SJCRH30 (cell line): ENCODE measurements at regions not wholly inside any gene's neighbourhood (a gene's known extent, or its start where the extent isn't known, plus 50 kb on each side); places are given as distances from the start of the nearest gene placed in this dataset.

Source experiments
- DNase-seq, 2 experiments: peaks; one replicate each; pipeline ENCODE4 v3.0.0-alpha.2; 2015 to 2020
- H3K27ac ChIP-seq: fragments of 250-450 bp; sonication (Bioruptor Pico); 2 replicates; pipeline ENCODE4 v1.5.1; 2020; ENCODE audit warnings: mild to moderate bottlenecking, moderate library complexity
- H3K27me3 ChIP-seq: fragments of 250-450 bp; sonication (Bioruptor Pico); 2 replicates; pipeline ENCODE4 v1.5.1; 2020; ENCODE audit warnings: mild to moderate bottlenecking, moderate library complexity
- H3K36me3 ChIP-seq: fragments of 250-450 bp; sonication (Bioruptor Pico); 2 replicates; pipeline ENCODE4 v1.5.1; 2020; ENCODE audit warnings: mild to moderate bottlenecking, moderate library complexity
- H3K4me1 ChIP-seq: fragments of 250-450 bp; sonication (Bioruptor Pico); 2 replicates; pipeline ENCODE4 v1.5.1; 2020; ENCODE audit warnings: mild to moderate bottlenecking, moderate library complexity
- H3K4me3 ChIP-seq: fragments of 250-450 bp; sonication (Bioruptor Pico); 2 replicates; pipeline ENCODE4 v1.5.1; 2020; ENCODE audit warnings: mild to moderate bottlenecking, moderate library complexity
- H3K9me3 ChIP-seq: fragments of 250-450 bp; sonication (Bioruptor Pico); replicated peaks from 2 replicates; pipeline ENCODE4 v1.5.1; 2020; ENCODE audit warnings: mild to moderate bottlenecking, moderate library complexity

GRCh38 chr6:113076116-113076515 lies 729.0 kb downstream of the RFPL4B start:
- Histone ChIP-seq H3K27me3 (no peaks in the 10 kb centered on the region), H3K4me3 (no peak overlapping the region), H3K36me3 (no peaks in the 10 kb centered on the region), H3K4me1 (peaks cover 20% of the 10 kb centered on the region), H3K9me3 (0 out of 2 replicates have a peak, but pooled peaks cover 5% of the 10 kb centered on the region), H3K27ac (no peak overlapping the region)
- DNase-seq, result no peak

- Histone ChIP-seq H3K9me3 (0 out of 2 replicates have a peak, but pooled peaks cover 5% of the 10 kb centered on the region), H3K27me3 (no peaks in the 10 kb centered on the region), H3K4me1 (peaks cover 20% of the 10 kb centered on the region), H3K36me3 (no peaks in the 10 kb centered on the region), H3K27ac (no peak overlapping the region), H3K4me3 (no peak overlapping the region)
- DNase-seq, result no peak
Measured at GRCh38 chr6:113076816-113077215, 729.7 kb downstream of the RFPL4B start.

- no peaks in the 10 kb centered on the region for H3K36me3 ChIP-seq
- no peak overlapping the region for H3K4me3 ChIP-seq
- no peaks in the 10 kb centered on the region for H3K27me3 ChIP-seq
- DNase-seq, result no peak
- peaks cover 25% of the 10 kb centered on the region for H3K4me1 ChIP-seq
- no peak overlapping the region for H3K27ac ChIP-seq
- H3K9me3 ChIP-seq, result 0 out of 2 replicates have a peak, but pooled peaks cover 5% of the 10 kb centered on the region
Measured at GRCh38 chr6:113077794-113078193, 730.7 kb downstream of the RFPL4B start.

GRCh38 chr6:113078791-113079190 lies 731.7 kb downstream of the RFPL4B start:
- Histone ChIP-seq H3K27ac (no peak overlapping the region), H3K36me3 (no peaks in the 10 kb centered on the region), H3K9me3 (no peaks in the 10 kb centered on the region), H3K4me1 (peaks cover 15% of the 10 kb centered on the region), H3K4me3 (no peak overlapping the region), H3K27me3 (no peaks in the 10 kb centered on the region)
- no peak for DNase-seq

GRCh38 chr6:113082745-113083144 lies 735.6 kb downstream of the RFPL4B start:
- H3K4me1 ChIP-seq, result peaks cover 5% of the 10 kb centered on the region
- DNase-seq, result peak; percentile 29 to 56
- H3K9me3 ChIP-seq, result no peaks in the 10 kb centered on the region
- H3K36me3 ChIP-seq, result no peaks in the 10 kb centered on the region
- no peak overlapping the region for H3K27ac ChIP-seq
- no peak overlapping the region for H3K4me3 ChIP-seq
- H3K27me3 ChIP-seq, result no peaks in the 10 kb centered on the region

GRCh38 chr6:113083947-113084346 lies 736.8 kb downstream of the RFPL4B start:
- H3K27me3 ChIP-seq, result no peaks in the 10 kb centered on the region
- H3K4me3 ChIP-seq, result no peak overlapping the region
- 0 out of 2 replicates have a peak, but pooled peaks cover 2% of the 10 kb centered on the region for H3K9me3 ChIP-seq
- H3K27ac ChIP-seq, result no peak overlapping the region
- H3K4me1 ChIP-seq, result peaks cover 5% of the 10 kb centered on the region
- no peaks in the 10 kb centered on the region for H3K36me3 ChIP-seq
- DNase-seq, result no peak

- Histone ChIP-seq H3K36me3 (no peaks in the 10 kb centered on the region), H3K27me3 (no peaks in the 10 kb centered on the region), H3K27ac (no peak overlapping the region), H3K4me3 (no peak overlapping the region), H3K9me3 (0 out of 2 replicates have a peak, but pooled peaks cover 2% of the 10 kb centered on the region), H3K4me1 (no peaks in the 10 kb centered on the region)
- DNase-seq, result no peak
Measured at GRCh38 chr6:113089056-113089455, 741.9 kb downstream of the RFPL4B start.

GRCh38 chr6:113092795-113093194 lies 745.7 kb downstream of the RFPL4B start:
- H3K27ac ChIP-seq, result no peak overlapping the region
- H3K9me3 ChIP-seq, result 0 out of 2 replicates have a peak, but pooled peaks cover 2% of the 10 kb centered on the region
- no peaks in the 10 kb centered on the region for H3K4me1 ChIP-seq
- no peak overlapping the region for H3K4me3 ChIP-seq
- DNase-seq, result no peak
- no peaks in the 10 kb centered on the region for H3K36me3 ChIP-seq
- no peaks in the 10 kb centered on the region for H3K27me3 ChIP-seq

- Histone ChIP-seq H3K9me3 (no peaks in the 10 kb centered on the region), H3K36me3 (no peaks in the 10 kb centered on the region), H3K27ac (no peak overlapping the region), H3K4me3 (no peak overlapping the region), H3K4me1 (no peaks in the 10 kb centered on the region), H3K27me3 (no peaks in the 10 kb centered on the region)
- DNase-seq, result no peak
Measured at GRCh38 chr6:113094779-113095178, 747.6 kb downstream of the RFPL4B start.

GRCh38 chr6:113095841-113096240 lies 748.7 kb downstream of the RFPL4B start:
- Histone ChIP-seq H3K4me1 (no peaks in the 10 kb centered on the region), H3K4me3 (no peak overlapping the region), H3K27ac (no peak overlapping the region), H3K27me3 (no peaks in the 10 kb centered on the region), H3K36me3 (no peaks in the 10 kb centered on the region), H3K9me3 (no peaks in the 10 kb centered on the region)
- no peak for DNase-seq

- Histone ChIP-seq H3K27ac (no peak overlapping the region; the same call in 1 of the 2 replicates), H3K36me3 (no peaks in the 10 kb centered on the region), H3K9me3 (no peaks in the 10 kb centered on the region; the same call in 1 of the 2 replicates), H3K4me3 (no peak overlapping the region), H3K27me3 (no peaks in the 10 kb centered on the region), H3K4me1 (peaks cover 23% of the 10 kb centered on the region)
- DNase-seq, result peak in 1 of 2 experiments; percentile 45
Measured at GRCh38 chr6:113102761-113103160, 754.4 kb upstream of the MARCKS start.

GRCh38 chr6:113103634-113104361 lies 753.3 kb upstream of the MARCKS start:
- H3K27ac ChIP-seq, result peak overlapping the region; percentile 43

GRCh38 chr6:113104541-113104940 lies 752.6 kb upstream of the MARCKS start:
- Histone ChIP-seq H3K27ac (no peak overlapping the region), H3K27me3 (no peaks in the 10 kb centered on the region), H3K36me3 (no peaks in the 10 kb centered on the region; the same call in 1 of the 2 replicates), H3K4me1 (peaks cover 23% of the 10 kb centered on the region), H3K9me3 (peaks cover 12% of the 10 kb centered on the region), H3K4me3 (no peak overlapping the region)
- no peak for DNase-seq

More at GRCh38 chr6:113103634-113104361, 753.3 kb upstream of the MARCKS start:
- Histone ChIP-seq H3K36me3 (no peaks in the 10 kb centered on the region; the same call in 1 of the 2 replicates), H3K4me1 (peaks cover 23% of the 10 kb centered on the region), H3K27me3 (no peaks in the 10 kb centered on the region), H3K4me3 (no peak overlapping the region), H3K9me3 (peaks cover 5% of the 10 kb centered on the region)
- peak; percentile 11 to 41 for DNase-seq

GRCh38 chr6:113104951-113105350 lies 752.2 kb upstream of the MARCKS start:
- H3K4me1 ChIP-seq, result peaks cover 23% of the 10 kb centered on the region
- DNase-seq, result no peak
- no peak overlapping the region for H3K27ac ChIP-seq
- no peaks in the 10 kb centered on the region for H3K27me3 ChIP-seq
- H3K36me3 ChIP-seq, result no peaks in the 10 kb centered on the region; the same call in 1 of the 2 replicates
- no peak overlapping the region for H3K4me3 ChIP-seq
- peaks cover 12% of the 10 kb centered on the region for H3K9me3 ChIP-seq

- H3K9me3 ChIP-seq, result peaks cover 12% of the 10 kb centered on the region
- H3K4me1 ChIP-seq, result no peaks in the 10 kb centered on the region
- H3K27me3 ChIP-seq, result no peaks in the 10 kb centered on the region
- H3K4me3 ChIP-seq, result no peak overlapping the region
- DNase-seq, result no peak
- no peaks in the 10 kb centered on the region; the same call in 1 of the 2 replicates for H3K36me3 ChIP-seq
- H3K27ac ChIP-seq, result no peak overlapping the region
Measured at GRCh38 chr6:113110211-113110610, 746.9 kb upstream of the MARCKS start.
